GM12878 (cell line): ENCODE measurements at regions not wholly inside any gene's neighbourhood (a gene's known extent, or its start where the extent isn't known, plus 50 kb on each side); places are given as distances from the start of the nearest gene placed in this dataset.

Experiments
- ATAC-seq: fragments of 200-7000 bp; cut with Tn5 transposase; 3 replicates; pipeline ENCODE4 v1.9.1; 2020; ENCODE audit warnings: mild to moderate bottlenecking, moderate library complexity
- BruUV-seq: library from RNA; stranded (reverse); fragments of 400-500 nt; replicated peaks from 2 replicates; lab custom pipeline; 2021; lab: Mats Ljungman, UMichigan
- CTCF ChIA-PET: fragments of 300-600 bp; sonication (Branson Sonifier 250); formaldehyde crosslinking; extraction: SDS; loops from one replicate; lab custom pipeline; 2021; ENCODE audit warnings: inconsistent platforms; lab: Yijun Ruan, JAX
- POLR2A ChIA-PET: fragments of 350-600 bp; formaldehyde crosslinking; extraction: SDS; loops from one replicate; lab custom pipeline; 2021; ENCODE audit warnings: inconsistent platforms; lab: Charles Lee
- RAD21 ChIA-PET: fragments of 300-600 bp; sonication (Branson Sonifier 250); formaldehyde crosslinking; loops from one replicate; lab custom pipeline; 2023; ENCODE audit warnings: antibody characterized with exemption; ENCODE audit not compliant: unreplicated experiment; lab: Charles Lee
- SMC1A ChIA-PET: fragments of 300-600 bp; sonication (Branson Sonifier 250); formaldehyde crosslinking; loops from one replicate; lab custom pipeline; 2023; ENCODE audit not compliant: unreplicated experiment, uncharacterized antibody; lab: Charles Lee
- DNase-seq: peaks from one replicate; pipeline ENCODE4 v3.0.0-alpha.2; 2011; ENCODE audit warnings: low read depth, low spot score
- FAIRE-seq: peaks from 3 replicates; lab custom pipeline; 2011; peaks lifted over from hg19 to GRCh38; lab: Jason Lieb, UNC
- H2AFZ ChIP-seq: 2 replicates; pipeline ENCODE4 v1.6.0; 2011; ENCODE audit warnings: low read depth, low read length, control low read depth; ENCODE audit not compliant: control insufficient read depth
- H3K27ac ChIP-seq: 2 replicates; pipeline ENCODE4 v1.5.1; 2011; ENCODE audit warnings: control low read depth; ENCODE audit not compliant: control insufficient read depth, insufficient read depth
- H3K27me3 ChIP-seq, 2 experiments: replicated peaks in 1 of 2; 2 replicates each; pipeline versions ENCODE4 v1.6.0 to v1.6.1; 2011; ENCODE audit warnings: low read length in 1 of 2; ENCODE audit not compliant: control insufficient read depth in 2 of 2, insufficient read depth in 2 of 2
- H3K36me3 ChIP-seq, 2 experiments: 2 replicates each; pipeline ENCODE4 v1.5.1; 2011; ENCODE audit warnings: low read length in 1 of 2; ENCODE audit not compliant: control insufficient read depth in 2 of 2, insufficient read depth in 2 of 2
- H3K4me1 ChIP-seq: 2 replicates; pipeline ENCODE4 v1.6.1; 2011; ENCODE audit warnings: mild to moderate bottlenecking, low read length, moderate library complexity, mixed read lengths; ENCODE audit not compliant: control insufficient read depth, insufficient read depth
- H3K4me2 ChIP-seq: 2 replicates; pipeline ENCODE4 v1.6.0; 2011; ENCODE audit warnings: control low read depth; ENCODE audit not compliant: control insufficient read depth, insufficient read depth
- H3K4me3 ChIP-seq: fragments of 200-600 bp; sonication (generic); 2 replicates; pipeline ENCODE4 v1.5.1; 2016
- H3K79me2 ChIP-seq: 2 replicates; pipeline ENCODE4 v1.6.0; 2011; ENCODE audit warnings: low read length; ENCODE audit not compliant: control insufficient read depth, insufficient read depth
- H3K9ac ChIP-seq: 2 replicates; pipeline ENCODE4 v1.8.0; 2011; ENCODE audit warnings: low read length, control low read depth, mixed read lengths; ENCODE audit not compliant: control insufficient read depth, insufficient read depth
- H3K9me3 ChIP-seq: replicated peaks from 3 replicates; pipeline ENCODE4 v1.5.1; 2011; ENCODE audit warnings: mild to moderate bottlenecking, low read length; ENCODE audit not compliant: control insufficient read depth, insufficient read depth
- H4K20me1 ChIP-seq: 2 replicates; pipeline ENCODE4 v1.6.0; 2011; ENCODE audit not compliant: control insufficient read depth, insufficient read depth
- BHLHE40 ChIP-seq, 2 experiments: fragments of 450-650 bp in 1 of 2; IDR thresholded peaks; 2 replicates each; pipeline ENCODE4 v1.6.1; 2011 to 2017; ENCODE audit warnings: low read depth in 2 of 2, borderline replicate concordance in 1 of 2, improper control_type of control experiment in 1 of 2, low read length in 1 of 2, mild to moderate bottlenecking in 1 of 2
- BRCA1 ChIP-seq: IDR thresholded peaks from 2 replicates; pipeline ENCODE4 v1.6.1; 2011; ENCODE audit warnings: low read depth, low read length, improper control_type of control experiment
- CBFB ChIP-seq: IDR thresholded peaks from 2 replicates; pipeline ENCODE4 v1.6.1; 2016; ENCODE audit warnings: antibody characterized with exemption, low read depth
- CEBPZ ChIP-seq: fragments of 150-350 bp; IDR thresholded peaks from 2 replicates; pipeline ENCODE4 v1.6.1; 2016; ENCODE audit warnings: low read depth, low read length
- CHD2 ChIP-seq: IDR thresholded peaks from 2 replicates; pipeline ENCODE4 v1.6.1; 2011; ENCODE audit warnings: low read depth, low read length, improper control_type of control experiment, borderline replicate concordance
- EP300 ChIP-seq, 2 experiments: fragments of 150-350 bp in 1 of 2; IDR thresholded peaks; 2 replicates each; pipeline ENCODE4 v1.6.1; 2011 to 2012; ENCODE audit warnings: low read depth in 2 of 2, low read length in 2 of 2, borderline replicate concordance in 1 of 2, improper control_type of control experiment in 1 of 2, inconsistent platforms in 1 of 2; ENCODE audit not compliant: control insufficient read depth in 1 of 2
- HDAC2 ChIP-seq: fragments of 200-600 bp; sonication (generic); IDR thresholded peaks from 2 replicates; pipeline ENCODE4 v1.6.1; 2017
- MEF2A ChIP-seq: IDR thresholded peaks from 2 replicates; pipeline ENCODE4 v1.6.1; 2011; ENCODE audit warnings: low read depth, mild to moderate bottlenecking, low read length, moderate library complexity; ENCODE audit not compliant: insufficient read depth
- MTA3 ChIP-seq: IDR thresholded peaks from 2 replicates; pipeline ENCODE4 v1.6.1; 2012; ENCODE audit warnings: low read length, inconsistent platforms, borderline replicate concordance
- PML ChIP-seq: IDR thresholded peaks from 2 replicates; pipeline ENCODE4 v1.6.1; 2012; ENCODE audit warnings: low read length, inconsistent platforms
- POU2F2 ChIP-seq: IDR thresholded peaks from 3 replicates; pipeline ENCODE4 v1.6.1; 2011; ENCODE audit warnings: low read depth, mild to moderate bottlenecking, low read length, borderline replicate concordance
- RELB ChIP-seq: fragments of 450-650 bp; IDR thresholded peaks from 2 replicates; pipeline ENCODE4 v1.6.1; 2017; ENCODE audit warnings: low read depth, mild to moderate bottlenecking, moderate library complexity
- SMAD1 ChIP-seq: fragments of 450-650 bp; IDR thresholded peaks from 2 replicates; pipeline ENCODE4 v1.6.1; 2018; ENCODE audit warnings: mild to moderate bottlenecking, low read depth; ENCODE audit not compliant: partially characterized antibody
- WRNIP1 ChIP-seq: IDR thresholded peaks from 2 replicates; pipeline ENCODE4 v1.6.1; 2011; ENCODE audit warnings: low read depth, low read length, improper control_type of control experiment, borderline replicate concordance
- ZBED1 ChIP-seq: IDR thresholded peaks from 2 replicates; pipeline ENCODE4 v1.6.1; 2016; ENCODE audit warnings: borderline replicate concordance
- ZNF274 ChIP-seq: IDR thresholded peaks from one replicate; pipeline ENCODE4 v1.8.0; 2011; ENCODE audit not compliant: insufficient read length, insufficient read depth
- ZZZ3 ChIP-seq: IDR thresholded peaks from 2 replicates; pipeline ENCODE4 v1.6.1; 2011; ENCODE audit warnings: low read depth; ENCODE audit not compliant: control insufficient read depth, insufficient read length
- WGBS: methylation state at CpG from one replicate; pipeline ENCODE4 v1.1.6; 2016; ENCODE audit warnings: low lambda C conversion rate; ENCODE audit not compliant: insufficient replicate concordance, insufficient coverage; ENCODE audit errors: missing lambda C conversion rate; 5-methylcytosine and 5-hydroxymethylcytosine counted together
- in situ Hi-C: fragments of 300-500 bp; cut with MboI; formaldehyde crosslinking; loops from 9 replicates; pipeline ENCODE4 v1.14.3; 2018; ENCODE audit warnings: mixed read lengths
- intact Hi-C: fragments of 100-400 bp; cut with micrococcal nuclease; formaldehyde crosslinking; loops from one replicate; pipeline ENCODE4 v1.14.2; 2022; ENCODE audit not compliant: unreplicated experiment
- TF ChIP-seq, protein P1 (sequence below): IDR thresholded peaks from 2 replicates; pipeline ENCODE4 v1.6.1; 2011; ENCODE audit warnings: borderline replicate concordance, low read depth, mild to moderate bottlenecking, moderate library complexity, mixed read lengths, low read length; ENCODE audit not compliant: insufficient read depth; ENCODE audit errors: extremely low read length

DNA sequence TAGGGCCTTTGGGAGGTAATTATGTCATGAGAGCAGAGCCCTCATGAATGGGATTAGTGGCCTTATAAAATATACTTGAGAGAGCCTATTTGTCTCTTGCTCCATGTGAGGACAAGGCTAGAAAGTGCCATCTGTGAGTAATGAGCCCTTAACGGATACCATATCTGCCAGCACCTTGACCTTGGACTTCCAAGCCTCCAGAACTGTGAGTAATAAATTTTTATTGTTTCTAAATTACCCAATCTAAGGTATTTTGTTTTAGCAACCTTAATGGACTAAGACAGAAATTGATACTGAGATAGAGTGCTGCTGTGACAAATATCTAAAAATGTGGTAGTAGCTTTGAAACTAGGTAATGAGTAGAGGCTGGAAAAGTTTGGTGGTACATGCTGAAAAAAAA is 285.0 kb upstream of the DIPK2B start:
- intact Hi-C loops (no loop called here), in situ Hi-C loops (no loop called here)
- DNase-seq, result no peak
- TF ChIP-seq POU2F2 (no peak), MTA3 (no peak), BHLHE40 (IDR thresholded peaks at IDR 0.05; ENCODE audit: borderline replicate concordance in 1 of 2, low read depth in 2 of 2, low read length in 1 of 2) (no peak), BRCA1 (no peak), EP300 (IDR thresholded peaks at IDR 0.05; ENCODE audit: borderline replicate concordance in 1 of 2, control insufficient read depth in 1 of 2, low read depth in 2 of 2, low read length in 2 of 2) (no peak), SMAD1 (no peak), RELB (no peak), ZNF274 (no peak), CBFB (no peak), ZZZ3 (no peak), ZBED1 (no peak), HDAC2 (no peak), CHD2 (no peak), PML (no peak), MEF2A (no peak), WRNIP1 (no peak), CEBPZ (no peak)
- TF ChIP-seq, protein P1, sequence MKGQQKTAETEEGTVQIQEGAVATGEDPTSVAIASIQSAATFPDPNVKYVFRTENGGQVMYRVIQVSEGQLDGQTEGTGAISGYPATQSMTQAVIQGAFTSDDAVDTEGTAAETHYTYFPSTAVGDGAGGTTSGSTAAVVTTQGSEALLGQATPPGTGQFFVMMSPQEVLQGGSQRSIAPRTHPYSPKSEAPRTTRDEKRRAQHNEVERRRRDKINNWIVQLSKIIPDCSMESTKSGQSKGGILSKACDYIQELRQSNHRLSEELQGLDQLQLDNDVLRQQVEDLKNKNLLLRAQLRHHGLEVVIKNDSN, result no peak
- no TSS peak for BruUV-seq
- Histone ChIP-seq H2AFZ (no peak overlapping the region), H3K9ac (no peak overlapping the region), H3K9me3 (no peaks in the 10 kb centered on the region), H4K20me1 (no peaks in the 10 kb centered on the region), H3K27ac (no peak overlapping the region), H3K36me3 (no peaks in the 10 kb centered on the region), H3K79me2 (no peaks in the 10 kb centered on the region), H3K27me3 (no peaks in the 10 kb centered on the region), H3K4me1 (no peaks in the 10 kb centered on the region), H3K4me3 (no peak overlapping the region), H3K4me2 (no peak overlapping the region)
- ATAC-seq, result no peak
- 89% methylated on average over 1 of the region's 1 CpG for WGBS
- SMC1A ChIA-PET, result no interaction called here
- RAD21 ChIA-PET, result no interaction called here
- no peak for FAIRE-seq
- POLR2A ChIA-PET, result no interaction called here
- CTCF ChIA-PET, result no interaction called here
